Smooth muscle cell of the brain vasculature (primary cell): ENCODE measurements at regions not wholly inside any gene's neighbourhood (a gene's known extent, or its start where the extent isn't known, plus 50 kb on each side); places are given as distances from the start of the nearest gene placed in this dataset.
"Not testable (repeated sequence)": the region's sequence is repeated elsewhere in the genome, so short reads cannot be mapped to it uniquely, and the experiment has no call there.

ENCODE experiments used
- DNase-seq: peaks from one replicate; pipeline ENCODE4 v3.0.0-alpha.2; 2012; ENCODE audit warnings: low read depth, low spot score

DNA sequence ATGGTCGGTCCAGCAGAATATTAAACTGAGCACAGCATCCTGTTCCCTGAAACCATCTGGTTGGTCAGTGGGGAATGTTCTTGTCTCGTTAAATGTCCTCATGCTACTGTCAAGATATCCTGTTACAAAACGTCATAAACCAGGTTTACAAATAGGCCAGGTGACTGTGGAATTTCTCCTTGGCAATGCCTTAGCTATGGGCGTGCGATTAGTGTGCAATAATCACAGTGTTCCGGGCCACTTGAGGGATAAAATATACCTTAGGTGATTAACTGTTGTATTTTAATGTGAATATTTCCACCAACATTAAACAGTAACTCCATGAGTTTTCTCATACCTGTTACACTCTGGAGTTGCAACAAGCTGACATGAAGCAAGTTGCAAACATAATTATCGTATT is 223.1 kb upstream of the FRG2C start:
- not testable (repeated sequence) for DNase-seq

- not testable (repeated sequence) for DNase-seq
Observed at GRCh38 chr3:75444634-75445033, 219.5 kb upstream of the FRG2C start.

DNA sequence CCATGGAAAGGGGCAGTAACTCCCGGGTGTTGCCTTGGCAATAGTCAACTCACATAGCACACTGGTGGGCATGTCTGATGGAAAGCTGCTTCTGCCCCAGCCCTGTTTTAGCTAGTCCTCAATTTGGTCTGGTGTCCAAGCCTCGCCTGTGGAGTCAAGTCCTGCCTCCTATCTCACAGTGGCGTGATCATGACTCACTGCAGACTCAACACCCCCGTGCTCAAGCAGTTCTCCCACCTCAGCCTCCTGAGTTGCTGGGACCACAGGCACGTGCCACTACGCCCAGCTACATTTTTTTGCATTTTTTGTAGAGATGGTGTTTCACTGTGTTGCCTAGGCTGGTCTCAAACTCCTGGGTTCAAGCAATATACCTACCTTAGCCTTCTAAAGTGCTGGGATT is 218.9 kb upstream of the FRG2C start:
- not testable (repeated sequence) for DNase-seq

DNA sequence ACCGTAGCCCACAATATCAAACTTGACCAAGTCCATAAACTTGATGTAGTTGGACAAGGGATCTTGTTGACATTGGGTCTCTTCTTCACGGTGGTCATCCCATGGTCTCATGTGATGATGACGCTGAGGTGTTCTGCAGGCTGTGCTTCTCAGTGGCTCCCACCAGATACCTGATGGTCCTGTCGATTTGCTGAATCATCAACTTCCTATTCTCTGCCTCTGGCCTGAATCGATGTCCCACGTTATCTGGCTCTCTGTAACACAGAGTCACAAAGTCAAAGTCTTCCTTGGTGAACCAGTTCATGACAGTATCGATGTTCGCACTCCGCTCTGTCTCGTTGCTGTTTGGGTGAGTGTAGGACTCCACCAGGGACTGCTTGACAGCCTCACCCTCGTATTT is 217.2 kb upstream of the FRG2C start:
- not testable (repeated sequence) for DNase-seq

GRCh38 chr3:75453328-75453727 is 210.8 kb upstream of the FRG2C start:
- not testable (repeated sequence) for DNase-seq

GRCh38 chr3:75453839-75454238 is 210.3 kb upstream of the FRG2C start:
- DNase-seq: not testable (repeated sequence)

GRCh38 chr3:75474530-75474929 is 189.6 kb upstream of the FRG2C start:
- not testable (repeated sequence) for DNase-seq

- not testable (repeated sequence) for DNase-seq
Observed at GRCh38 chr3:75496600-75496999, 167.5 kb upstream of the FRG2C start.

DNA sequence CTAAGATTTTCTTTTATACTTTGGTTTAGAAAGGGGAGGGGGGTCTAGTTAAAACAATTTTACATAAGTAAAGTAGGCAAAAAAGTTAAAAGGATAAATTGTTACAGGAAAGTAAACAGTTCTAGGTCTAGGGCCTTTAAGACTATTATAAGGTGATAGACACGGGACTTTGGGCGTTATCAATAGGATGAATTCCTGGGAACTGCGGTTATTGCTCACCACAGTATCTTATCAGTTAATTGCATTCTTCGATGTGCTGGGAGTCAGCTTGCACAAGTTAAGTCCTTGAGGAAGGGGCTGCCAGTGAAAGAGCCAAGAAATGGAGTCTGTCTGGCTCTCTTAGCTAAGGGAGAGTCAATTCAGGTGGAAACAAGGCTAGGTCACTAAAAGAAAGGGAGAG is 163.8 kb upstream of the FRG2C start:
- DNase-seq: not testable (repeated sequence)

- not testable (repeated sequence) for DNase-seq
Observed at GRCh38 chr3:75502171-75502570, 162.0 kb upstream of the FRG2C start.

- not testable (repeated sequence) for DNase-seq
Observed at GRCh38 chr3:75502769-75503756, 161.1 kb upstream of the FRG2C start.

GRCh38 chr3:75506603-75507002 is 157.5 kb upstream of the FRG2C start:
- DNase-seq: no peak

GRCh38 chr3:75507956-75508355 is 156.2 kb upstream of the FRG2C start:
- not testable (repeated sequence) for DNase-seq

DNA sequence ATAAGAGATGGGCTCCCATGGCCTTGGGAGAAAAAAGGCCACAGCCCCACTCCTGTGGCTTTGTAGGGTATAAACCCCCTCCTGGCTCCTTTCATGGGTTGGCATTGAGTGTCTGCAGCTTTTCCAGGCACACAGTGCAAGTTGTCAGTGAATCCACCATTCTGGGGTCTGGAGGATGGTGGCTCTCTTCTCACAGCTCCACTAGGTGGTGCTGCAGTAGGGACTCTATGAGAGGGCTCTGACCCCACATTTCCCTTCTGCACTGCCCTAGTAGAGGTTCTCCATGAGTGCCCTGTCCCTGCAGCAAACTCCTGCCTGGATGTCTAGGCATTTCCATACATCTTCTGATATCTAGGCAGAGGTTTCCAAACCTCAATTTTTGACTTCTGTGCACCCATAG is 136.5 kb upstream of the FRG2C start:
- not testable (repeated sequence) for DNase-seq

GRCh38 chr3:75552095-75552494 is 112.0 kb upstream of the FRG2C start:
- not testable (repeated sequence) for DNase-seq

GRCh38 chr3:75564427-75564826 is 99.7 kb upstream of the FRG2C start:
- not testable (repeated sequence) for DNase-seq

DNA sequence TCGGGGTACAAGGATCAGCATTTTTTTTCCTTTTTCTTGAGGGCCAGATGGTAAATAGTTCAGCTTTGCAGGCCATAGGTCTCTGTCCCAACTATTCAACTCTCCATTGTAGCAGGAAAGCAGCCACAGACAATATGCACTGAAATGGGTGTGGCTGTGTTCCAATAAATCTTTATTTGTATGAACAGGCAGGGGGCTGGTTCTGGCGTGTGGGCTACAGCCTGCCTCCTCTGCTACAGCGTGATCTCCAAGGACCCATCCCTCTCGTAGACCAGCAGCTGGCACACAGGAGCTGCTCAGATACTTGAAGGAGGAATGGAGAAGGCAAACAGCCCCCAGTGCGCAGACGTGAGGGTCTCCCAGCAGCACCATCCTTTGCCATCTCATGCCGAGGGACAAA is 91.8 kb upstream of the FRG2C start:
- not testable (repeated sequence) for DNase-seq

DNA sequence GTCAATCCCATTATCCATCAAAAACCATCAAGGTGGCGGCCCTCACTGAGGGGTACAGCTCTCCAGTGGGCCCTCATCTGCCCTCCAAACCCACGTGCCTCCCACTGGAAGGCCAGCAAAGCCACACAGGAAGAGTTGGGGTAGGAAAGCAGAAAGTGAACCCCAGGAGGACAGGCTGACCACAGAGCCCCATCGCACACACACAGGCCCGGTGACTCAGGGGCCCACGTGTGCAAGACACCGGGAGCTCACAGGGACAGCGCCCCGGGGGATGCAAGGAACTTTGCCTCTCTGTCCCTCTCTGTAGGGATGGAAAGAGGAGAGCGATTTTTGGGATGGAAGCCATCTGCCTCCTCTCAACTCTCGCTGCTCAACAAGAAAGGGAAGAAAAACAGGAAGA is 85.0 kb upstream of the FRG2C start:
- DNase-seq: not testable (repeated sequence)

DNA sequence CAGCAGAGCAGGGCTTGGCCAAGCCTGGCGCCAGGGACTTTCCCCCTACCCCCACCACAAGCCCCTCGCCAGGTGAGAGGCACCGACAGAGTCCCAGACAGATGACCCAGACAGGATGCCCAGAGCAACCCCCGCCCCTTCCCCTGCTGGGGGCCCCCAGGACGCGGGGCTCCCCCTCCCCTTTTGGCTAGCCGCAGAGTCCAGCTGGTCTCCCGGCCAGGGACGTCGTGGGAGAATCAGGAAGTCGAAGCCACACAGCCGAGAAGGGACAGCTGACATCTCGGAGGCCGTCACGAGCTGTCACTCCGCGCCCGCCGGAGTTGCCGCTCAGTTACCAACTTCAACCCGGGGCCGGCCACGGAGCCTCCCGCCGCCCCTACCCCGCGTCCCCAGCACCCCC is 84.6 kb upstream of the FRG2C start:
- not testable (repeated sequence) for DNase-seq

- not testable (repeated sequence) for DNase-seq
Observed at GRCh38 chr3:75579981-75580782, 83.9 kb upstream of the FRG2C start.

GRCh38 chr3:75582536-75582935 is 81.6 kb upstream of the FRG2C start:
- not testable (repeated sequence) for DNase-seq

DNA sequence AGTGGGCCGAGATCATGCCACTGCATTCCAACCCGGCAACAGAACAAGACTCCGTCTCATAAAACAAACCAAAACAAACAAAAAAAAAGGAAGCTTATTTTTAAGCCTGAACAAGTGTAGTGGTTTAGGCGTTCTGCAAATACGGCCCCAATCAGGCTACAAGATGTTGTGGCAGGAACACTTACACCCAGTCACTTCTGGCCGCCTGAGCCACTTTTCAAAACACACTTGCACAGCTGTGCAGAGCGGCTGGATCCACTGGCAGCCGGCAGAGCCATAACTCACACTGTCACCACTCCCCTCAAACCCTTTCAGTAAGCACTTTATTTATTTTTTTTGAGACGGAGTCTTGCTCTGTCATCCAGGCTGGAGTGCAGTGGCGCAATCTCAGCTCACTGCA is 81.0 kb upstream of the FRG2C start:
- DNase-seq: not testable (repeated sequence)
